ENCODE measurements at regions not wholly inside any gene's neighbourhood (a gene's known extent, or its start where the extent isn't known, plus 50 kb on each side); places are given as distances from the start of the nearest gene placed in this dataset.

DNA sequence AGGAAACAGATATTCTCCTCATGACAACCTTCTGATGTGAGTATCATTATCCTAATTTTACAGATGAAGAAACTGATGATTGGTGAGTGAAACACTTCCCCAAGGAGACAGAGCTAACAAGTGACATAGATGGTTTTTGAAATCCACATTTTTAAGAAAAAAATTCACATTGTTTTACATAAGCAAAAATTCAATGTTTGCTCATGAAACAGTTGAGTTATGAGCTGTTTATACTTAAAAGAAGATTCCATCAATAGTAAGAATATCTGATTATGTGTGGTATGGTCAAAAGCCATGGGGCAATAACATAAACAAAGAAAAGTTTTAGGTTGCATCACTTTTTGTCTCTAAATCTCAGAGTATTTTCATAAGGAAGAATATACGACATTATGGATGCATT, 167.9 kb upstream of the PAPPA start:
- DNase-seq (ENCODE audit: low spot score) = no peak

GRCh38 chr9:115986508-115986907, 167.1 kb upstream of the PAPPA start:
- DNase-seq (ENCODE audit: low spot score) = no peak

GRCh38 chr9:115988701-115989100, 164.9 kb upstream of the PAPPA start:
- DNase-seq (ENCODE audit: low spot score) = no peak

DNA sequence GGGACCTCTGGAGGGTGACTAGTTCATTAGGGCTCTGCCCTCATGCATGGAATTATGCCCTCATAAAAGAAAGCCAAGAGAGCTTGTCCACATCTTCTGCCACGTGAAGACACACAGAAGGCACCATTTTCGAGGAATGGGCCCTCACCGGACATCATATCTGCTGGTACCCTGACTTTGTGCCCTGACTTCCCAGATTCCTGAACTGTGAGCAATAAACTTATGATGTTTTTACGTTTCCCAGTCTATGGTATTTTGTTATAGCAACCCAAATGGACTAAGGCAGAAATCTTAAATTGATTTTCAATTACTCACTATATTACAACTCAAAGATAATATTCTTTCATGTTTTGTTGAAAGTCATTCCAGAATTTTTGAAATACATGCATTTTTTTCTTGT, 163.8 kb upstream of the PAPPA start:
- DNase-seq (ENCODE audit: low spot score) = no peak

DNA sequence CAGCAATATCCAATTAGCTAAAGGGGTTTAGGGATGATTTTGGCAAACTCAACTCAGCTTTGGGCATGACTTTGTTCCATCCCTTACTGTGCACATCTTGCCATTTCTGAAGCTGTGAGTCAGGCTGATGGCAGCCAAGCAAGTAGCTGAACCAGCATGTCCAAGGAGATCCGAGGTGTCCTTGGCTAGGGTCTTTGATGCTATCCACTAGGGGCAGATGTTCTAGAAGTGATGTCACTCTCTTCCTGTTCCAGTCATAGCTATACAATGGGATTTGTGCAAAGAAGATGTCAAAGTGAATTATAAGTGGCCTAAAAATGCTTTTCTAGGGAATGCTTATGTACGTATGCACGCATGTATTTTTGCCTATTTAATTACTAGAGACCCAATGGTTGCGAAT, 160.8 kb upstream of the PAPPA start:
- DNase-seq (ENCODE audit: low spot score) = no peak

GRCh38 chr9:115997923-115998322, 155.7 kb upstream of the PAPPA start:
- DNase-seq (ENCODE audit: low spot score) = no peak

GRCh38 chr9:115998666-115999065, 154.9 kb upstream of the PAPPA start:
- DNase-seq (ENCODE audit: low spot score) = no peak

DNA sequence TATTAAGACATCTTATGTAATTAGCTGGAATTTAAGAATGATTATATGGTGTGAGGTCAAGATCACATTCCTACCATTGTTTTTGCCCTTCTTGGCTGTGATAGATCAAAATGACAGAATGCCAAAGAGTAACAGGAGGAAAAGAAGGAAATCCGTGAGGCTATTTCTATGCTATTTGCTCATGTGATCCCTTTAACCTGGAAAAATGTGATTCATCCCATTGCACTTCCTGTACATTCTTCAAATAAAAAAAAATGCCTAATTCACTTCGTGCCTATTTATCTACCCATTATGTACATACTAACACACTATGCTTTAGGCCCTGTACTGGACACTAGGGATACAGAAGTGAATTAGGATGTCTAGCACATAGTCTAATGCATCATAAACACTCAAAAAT, 154.1 kb upstream of the PAPPA start:
- DNase-seq (ENCODE audit: low spot score) = no peak

DNA sequence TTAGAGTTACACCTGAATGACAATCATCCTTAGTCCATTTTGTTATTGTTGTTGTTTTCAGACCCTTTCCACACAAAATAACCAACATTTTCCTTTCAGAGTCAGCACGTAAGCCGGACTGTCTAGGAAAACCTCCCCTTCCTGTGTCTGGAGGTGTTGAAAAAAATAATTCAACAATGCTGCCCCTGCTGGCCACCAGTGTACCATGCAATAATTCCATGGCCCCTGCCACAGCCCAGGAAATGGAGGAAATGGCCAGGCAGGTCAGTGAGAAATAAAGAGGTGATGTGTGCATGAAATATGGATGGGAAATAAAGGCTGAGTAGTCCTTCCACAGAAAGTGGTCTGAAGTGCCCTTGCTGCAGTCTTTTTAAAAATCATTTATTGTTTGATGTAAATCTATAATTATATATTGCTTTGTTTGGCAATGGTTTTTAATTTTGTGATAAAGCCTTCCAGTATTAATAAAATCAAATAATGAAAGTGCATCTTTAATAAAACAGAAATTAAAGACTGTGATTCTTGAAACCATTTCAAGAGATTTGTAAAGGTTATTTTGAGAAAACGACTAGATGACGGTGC, 152.8 kb upstream of the PAPPA start:
- DNase-seq (ENCODE audit: low spot score) = no peak

GRCh38 chr9:116002181-116002580, 151.4 kb upstream of the PAPPA start:
- DNase-seq (ENCODE audit: low spot score) = no peak

DNA sequence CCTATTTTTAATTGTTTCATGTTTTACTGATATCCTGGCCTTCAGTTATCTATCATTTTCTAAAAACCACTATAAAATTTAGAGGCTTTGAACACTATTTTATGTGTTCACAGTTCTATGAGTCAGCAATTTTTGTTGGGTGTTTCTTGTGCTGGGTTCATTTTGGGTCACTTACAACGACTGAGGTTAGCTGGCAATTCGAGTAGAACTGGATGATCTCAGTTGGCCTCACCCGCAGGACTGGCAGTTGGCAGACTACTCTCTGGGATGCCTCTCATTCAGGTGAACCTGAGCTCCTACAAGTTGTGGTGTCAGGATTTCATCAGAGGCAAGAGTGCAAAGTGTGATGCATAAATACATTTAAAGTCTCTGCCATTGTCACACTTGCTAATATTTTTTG, 151.0 kb upstream of the PAPPA start:
- DNase-seq (ENCODE audit: low spot score) = no peak

- no peak for DNase-seq (ENCODE audit: low spot score)
Observed at GRCh38 chr9:116003397-116003796, 150.2 kb upstream of the PAPPA start.

- no peak for DNase-seq (ENCODE audit: low spot score)
Observed at GRCh38 chr9:116005205-116005604, 148.4 kb upstream of the PAPPA start.

DNA sequence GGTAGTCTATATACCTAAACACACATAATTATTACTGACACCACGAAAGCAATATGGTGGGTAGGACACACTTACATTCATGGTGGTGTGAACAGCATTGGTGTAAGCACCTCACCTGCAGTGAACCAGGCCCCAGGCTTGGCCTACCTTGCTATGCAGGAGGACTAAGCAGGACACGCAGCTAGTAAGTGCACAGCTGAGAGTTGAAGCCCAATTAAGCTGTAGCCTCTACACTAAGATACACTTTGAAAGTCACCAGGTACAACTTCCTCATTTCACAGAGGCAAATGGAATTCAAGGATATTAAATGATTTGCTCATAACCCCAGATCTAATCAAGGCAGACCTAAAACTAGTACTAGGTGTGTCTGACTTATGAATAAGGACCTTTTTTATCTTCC, 145.8 kb upstream of the PAPPA start:
- no peak for DNase-seq (ENCODE audit: low spot score)

- no peak for DNase-seq (ENCODE audit: low spot score)
Observed at GRCh38 chr9:116008278-116008677, 145.3 kb upstream of the PAPPA start.

DNA sequence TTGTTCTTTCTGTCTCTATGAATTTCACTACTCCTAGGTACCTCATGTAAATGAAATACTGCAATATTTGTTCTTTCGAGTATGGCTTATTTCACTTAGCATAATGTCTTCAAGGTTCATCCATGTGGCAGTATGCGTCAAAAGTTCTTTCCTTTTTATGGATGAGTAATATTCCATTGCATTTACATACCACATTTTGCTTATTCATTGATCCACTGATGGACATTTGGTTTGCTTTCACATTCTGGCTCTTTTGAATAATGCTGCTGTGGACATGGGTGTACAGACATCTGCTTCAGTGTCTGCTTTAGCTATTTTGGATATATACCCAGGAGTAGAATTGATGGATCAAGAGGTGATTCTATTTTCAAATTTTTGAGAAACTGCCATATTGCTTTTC, 144.2 kb upstream of the PAPPA start:
- DNase-seq (ENCODE audit: low spot score) = no peak

GRCh38 chr9:116015855-116016254, 137.7 kb upstream of the PAPPA start:
- DNase-seq (ENCODE audit: low spot score) = no peak

DNA sequence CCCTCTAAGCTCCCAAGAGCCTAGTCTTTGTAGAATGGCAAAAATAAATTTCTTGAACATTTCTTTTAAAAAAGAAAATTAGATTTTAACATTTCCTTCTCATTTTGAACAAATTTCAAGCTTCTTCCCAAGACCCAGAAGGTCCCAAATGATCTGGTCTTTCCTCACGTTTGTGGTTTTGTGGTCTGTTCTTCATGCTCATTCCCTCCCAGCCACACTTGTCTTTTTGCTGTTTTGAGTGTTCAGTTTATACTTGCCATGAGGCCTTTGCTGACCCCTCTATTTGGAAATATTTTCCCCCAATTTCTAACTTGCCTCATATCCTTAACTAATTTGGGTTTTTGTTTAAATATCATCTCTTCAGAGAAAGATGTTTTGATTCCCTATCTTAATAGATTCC, 133.4 kb upstream of the PAPPA start:
- DNase-seq (ENCODE audit: low spot score) = no peak

DNA sequence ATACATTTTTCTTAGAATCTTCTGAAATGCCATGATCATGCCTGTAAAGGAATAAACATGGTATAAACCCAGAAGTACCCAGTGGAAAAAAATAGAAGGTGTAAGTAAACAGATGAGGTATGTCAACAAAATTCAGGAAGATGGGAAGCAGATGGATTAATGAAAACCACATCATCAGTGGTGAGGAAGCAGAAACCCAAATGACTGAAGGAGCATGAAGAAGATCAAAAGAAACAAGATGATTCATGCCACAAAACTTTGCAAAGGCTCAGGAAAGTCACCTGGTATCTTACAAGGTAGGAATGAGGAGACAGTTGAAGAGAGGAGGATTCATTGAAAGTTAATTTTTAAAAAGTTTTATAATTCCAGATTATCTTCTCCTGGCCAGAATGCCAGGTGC, 132.8 kb upstream of the PAPPA start:
- DNase-seq (ENCODE audit: low spot score) = no peak

DNA sequence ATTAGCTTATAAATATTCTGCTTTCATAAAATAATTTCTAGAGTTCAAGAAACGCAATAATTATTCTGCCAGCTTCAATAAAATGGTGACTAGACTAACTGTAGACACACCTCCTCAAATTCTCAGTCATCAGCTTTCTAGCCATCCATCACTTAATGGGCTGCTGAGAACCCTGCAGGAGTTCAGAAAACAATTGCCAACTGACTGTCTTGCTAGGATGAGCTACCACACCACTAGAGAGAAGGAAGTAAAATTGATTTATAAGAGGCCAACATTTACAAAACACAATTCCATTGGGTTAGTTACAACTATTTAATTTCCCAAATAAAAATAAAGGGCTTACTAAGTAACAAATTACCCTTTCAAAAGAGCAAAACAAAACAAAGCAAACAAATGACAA, 126.5 kb upstream of the PAPPA start:
- no peak for DNase-seq (ENCODE audit: low spot score)

DNA sequence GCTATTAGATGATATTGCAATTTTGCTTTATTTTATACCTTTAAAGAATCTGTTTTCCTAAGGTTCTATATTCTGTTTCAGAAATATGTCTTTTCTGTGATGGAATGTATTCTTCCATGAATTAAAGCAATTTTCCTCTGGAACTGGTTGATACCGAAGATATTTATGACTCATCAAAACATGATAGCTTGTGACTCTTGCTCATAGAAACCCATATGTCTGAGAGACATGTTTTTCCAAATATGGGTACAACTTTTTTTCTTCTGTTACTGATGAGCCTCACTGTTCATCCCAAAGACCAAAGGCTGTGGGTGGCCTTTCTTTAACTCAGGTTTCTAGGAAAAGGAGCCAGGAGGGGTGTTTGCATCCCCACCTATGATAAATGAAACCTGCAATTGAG, 126.1 kb upstream of the PAPPA start:
- no peak for DNase-seq (ENCODE audit: low spot score)

DNA sequence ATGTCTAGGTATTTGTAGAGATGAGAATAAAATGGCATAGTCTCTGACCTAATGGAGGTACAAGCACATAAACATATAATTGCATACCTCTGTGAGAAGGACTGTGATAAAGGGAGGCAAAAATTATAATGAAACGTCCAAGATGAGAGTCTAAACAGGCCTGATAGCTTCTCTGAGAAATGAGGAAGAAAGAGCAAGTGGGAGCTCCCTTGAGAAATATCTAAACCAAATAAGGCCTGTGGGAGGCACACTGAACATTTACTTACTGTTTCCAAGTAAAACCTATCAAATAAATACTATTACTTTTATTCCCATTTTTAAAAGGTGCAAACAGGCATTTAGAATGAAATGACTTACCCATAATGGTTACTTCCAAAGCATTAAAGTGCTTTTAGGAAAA, 125.6 kb upstream of the PAPPA start:
- DNase-seq (ENCODE audit: low spot score) = no peak

DNA sequence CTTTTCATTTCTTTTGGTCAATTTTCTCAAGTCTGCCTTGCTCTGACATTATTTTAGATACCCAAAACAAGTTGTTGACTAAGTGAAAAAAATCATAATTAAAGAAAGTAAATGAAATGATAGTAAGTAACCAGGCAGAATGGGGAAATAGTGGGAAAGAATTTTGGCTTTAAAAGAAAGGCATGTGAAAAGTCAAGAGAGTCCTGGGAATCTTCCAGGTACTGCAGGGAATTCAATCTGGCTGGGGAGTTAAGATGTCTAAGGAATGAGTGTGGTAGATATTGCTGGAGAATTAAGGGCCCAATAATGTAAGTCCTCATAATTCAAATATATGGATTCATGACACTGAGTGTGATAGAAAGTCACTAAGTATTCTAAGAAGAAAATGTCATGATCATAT, 123.1 kb upstream of the PAPPA start:
- DNase-seq (ENCODE audit: low spot score) = no peak

DNA sequence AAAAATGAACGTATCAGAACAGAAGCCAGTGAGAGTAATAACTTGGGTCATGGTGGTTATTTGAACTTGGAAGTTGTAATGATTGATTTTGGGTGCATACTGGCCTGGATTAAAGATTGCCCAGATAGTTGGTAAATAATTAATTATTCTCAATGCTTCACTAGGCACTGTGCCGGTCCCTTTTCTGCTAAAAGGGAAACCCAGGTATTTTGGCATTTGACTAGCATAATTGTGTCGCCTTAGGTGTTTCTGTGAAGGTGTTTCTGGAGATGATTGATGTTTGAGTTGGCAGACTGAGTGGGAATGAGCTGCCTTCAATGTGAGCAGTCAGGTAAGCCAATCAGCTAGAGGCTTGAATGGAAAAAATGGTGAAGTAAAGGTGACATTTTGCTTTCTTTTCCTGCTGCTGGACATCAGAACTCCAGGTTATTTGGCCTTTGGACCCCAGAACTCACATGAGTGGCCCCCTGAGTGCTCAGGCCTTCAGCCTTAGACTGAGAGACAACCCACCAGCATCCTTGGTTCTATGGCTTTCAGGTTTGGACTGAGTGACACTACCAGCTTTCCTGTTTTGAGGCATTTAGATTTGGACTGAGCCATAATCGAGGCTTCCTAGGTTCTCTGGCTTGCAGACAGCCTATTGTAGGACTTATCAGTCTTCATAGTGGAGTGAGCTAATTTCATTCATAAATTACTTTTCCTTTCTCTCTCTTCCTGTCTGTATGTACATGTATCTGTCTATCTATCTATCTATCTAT, 120.7 kb upstream of the PAPPA start:
- no peak for DNase-seq (ENCODE audit: low spot score)

Data from CD4-positive, alpha-beta T cell treated with Interleukin-2 at 100 ng/mL for 4 hours (primary cell).